ENCODE measurements at regions not wholly inside any gene's neighbourhood (a gene's known extent, or its start where the extent isn't known, plus 50 kb on each side); places are given as distances from the start of the nearest gene placed in this dataset.

DNA sequence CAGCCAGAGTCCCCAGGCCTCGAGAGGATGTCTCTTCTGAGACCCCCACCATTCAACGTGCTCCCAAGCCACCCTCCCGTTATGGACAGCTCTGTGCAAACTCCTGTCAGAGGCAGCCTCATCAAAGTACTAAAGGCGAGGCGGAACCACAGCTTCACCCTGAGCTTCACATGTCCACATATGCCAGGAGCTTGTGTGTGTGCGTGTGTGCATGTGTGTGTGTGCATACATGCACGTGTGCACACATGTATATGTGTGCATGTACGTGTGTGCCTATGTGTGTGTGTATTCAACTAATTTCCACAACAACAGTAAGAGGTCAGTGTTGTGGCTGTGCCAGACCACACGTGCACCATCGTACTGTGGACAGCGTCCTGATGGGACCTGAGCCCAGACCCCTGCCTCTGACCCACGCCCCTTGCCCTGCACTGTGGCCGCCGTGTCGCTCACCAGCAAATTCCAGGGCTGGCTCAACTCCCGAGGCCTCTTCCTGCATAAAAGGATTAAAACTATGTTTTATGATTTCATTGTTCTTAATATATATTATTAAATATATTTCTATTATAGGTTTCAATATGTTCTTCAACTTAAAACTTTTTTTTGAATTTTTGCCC lies 444.8 kb downstream of the EIPR1 start:
- TF ChIP-seq, protein P1, sequence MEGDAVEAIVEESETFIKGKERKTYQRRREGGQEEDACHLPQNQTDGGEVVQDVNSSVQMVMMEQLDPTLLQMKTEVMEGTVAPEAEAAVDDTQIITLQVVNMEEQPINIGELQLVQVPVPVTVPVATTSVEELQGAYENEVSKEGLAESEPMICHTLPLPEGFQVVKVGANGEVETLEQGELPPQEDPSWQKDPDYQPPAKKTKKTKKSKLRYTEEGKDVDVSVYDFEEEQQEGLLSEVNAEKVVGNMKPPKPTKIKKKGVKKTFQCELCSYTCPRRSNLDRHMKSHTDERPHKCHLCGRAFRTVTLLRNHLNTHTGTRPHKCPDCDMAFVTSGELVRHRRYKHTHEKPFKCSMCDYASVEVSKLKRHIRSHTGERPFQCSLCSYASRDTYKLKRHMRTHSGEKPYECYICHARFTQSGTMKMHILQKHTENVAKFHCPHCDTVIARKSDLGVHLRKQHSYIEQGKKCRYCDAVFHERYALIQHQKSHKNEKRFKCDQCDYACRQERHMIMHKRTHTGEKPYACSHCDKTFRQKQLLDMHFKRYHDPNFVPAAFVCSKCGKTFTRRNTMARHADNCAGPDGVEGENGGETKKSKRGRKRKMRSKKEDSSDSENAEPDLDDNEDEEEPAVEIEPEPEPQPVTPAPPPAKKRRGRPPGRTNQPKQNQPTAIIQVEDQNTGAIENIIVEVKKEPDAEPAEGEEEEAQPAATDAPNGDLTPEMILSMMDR (conservative IDR thresholded peaks at IDR 0.05): no peak
- TF ChIP-seq EZH2 (IDR thresholded peaks at IDR 0.05; ENCODE audit: low read depth): no peak

All from PC-9 (cell line).